Nephron progenitor cell (in vitro differentiated cells): ENCODE measurements at regions not wholly inside any gene's neighbourhood (a gene's known extent, or its start where the extent isn't known, plus 50 kb on each side); places are given as distances from the start of the nearest gene placed in this dataset.

Experiments
- DNase-seq: peaks from one replicate; pipeline ENCODE4 v3.0.0; 2021
- H3K27ac Mint-ChIP-seq: 2 replicates; pipeline ENCODE4 v1.8.0; 2021; ENCODE audit warnings: mild to moderate bottlenecking, moderate library complexity, mixed read lengths
- H3K27me3 Mint-ChIP-seq: 2 replicates; pipeline ENCODE4 v1.8.0; 2021; ENCODE audit warnings: mild to moderate bottlenecking, low read depth, mixed read lengths; ENCODE audit not compliant: poor library complexity
- H3K36me3 Mint-ChIP-seq: 2 replicates; pipeline ENCODE4 v1.8.0; 2021; ENCODE audit warnings: low read depth, mixed read lengths
- H3K4me1 Mint-ChIP-seq: 2 replicates; pipeline ENCODE4 v1.8.0; 2021; ENCODE audit warnings: mixed read lengths
- H3K4me3 Mint-ChIP-seq: 2 replicates; pipeline ENCODE4 v1.8.0; 2021; ENCODE audit warnings: mild to moderate bottlenecking, moderate library complexity, mixed read lengths
- H3K9me3 Mint-ChIP-seq: 2 replicates; pipeline ENCODE4 v1.8.0; 2021; ENCODE audit warnings: mild to moderate bottlenecking, moderate library complexity, mixed read lengths
- TF ChIP-seq, protein P1 (sequence below): fragments of 200-600 bp; sonication (generic); IDR thresholded peaks from 2 replicates; pipeline ENCODE4 v1.5.0; 2021; ENCODE audit warnings: antibody characterized with exemption

DNA sequence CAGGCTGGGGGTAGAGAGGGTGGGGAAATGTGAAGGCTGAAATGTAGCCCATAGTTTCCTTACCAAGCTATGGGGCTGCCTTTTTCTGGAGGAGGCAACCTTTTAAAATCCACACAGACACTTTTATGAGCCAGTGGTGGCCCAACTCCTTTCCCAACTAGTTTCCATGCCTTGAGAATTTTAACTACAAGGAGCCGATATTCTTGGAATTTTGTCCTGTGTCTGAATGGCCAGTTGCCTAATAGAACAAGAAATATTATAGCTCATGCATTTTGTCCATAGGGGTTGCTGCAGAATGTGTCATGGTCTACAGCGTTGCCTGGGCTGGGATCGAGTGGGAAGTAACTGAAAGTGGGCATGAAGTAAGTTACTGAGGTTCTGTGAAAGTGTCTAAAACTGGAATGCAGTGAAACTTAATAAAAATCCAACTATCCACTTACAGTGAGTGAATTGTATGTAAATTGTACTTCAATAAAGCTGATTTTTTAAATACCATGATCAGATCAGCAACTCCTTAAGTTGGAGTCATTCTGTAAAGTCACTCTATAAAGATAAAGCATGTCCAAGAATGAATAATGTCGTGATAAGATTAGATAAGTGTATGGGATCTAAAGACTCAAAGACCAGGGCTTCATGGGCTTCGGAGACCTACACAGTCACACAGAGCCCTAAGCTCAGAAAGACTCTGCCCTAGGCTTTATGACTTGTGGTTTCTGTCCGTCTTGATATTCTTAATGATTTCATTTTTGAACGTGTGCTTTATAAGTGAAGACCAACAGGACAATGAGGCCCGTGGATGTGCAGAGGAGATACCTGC is 122.6 kb upstream of the FNDC3A start:
- DNase-seq = no peak
- peaks cover 23% of the 10 kb centered on the region for H3K9me3 Mint-ChIP-seq
- H3K27me3 Mint-ChIP-seq = peaks cover 5% of the 10 kb centered on the region
- peaks cover 8% of the 10 kb centered on the region for H3K36me3 Mint-ChIP-seq
- peak overlapping the region; percentile 51 for H3K27ac Mint-ChIP-seq
- TF ChIP-seq, protein P1, sequence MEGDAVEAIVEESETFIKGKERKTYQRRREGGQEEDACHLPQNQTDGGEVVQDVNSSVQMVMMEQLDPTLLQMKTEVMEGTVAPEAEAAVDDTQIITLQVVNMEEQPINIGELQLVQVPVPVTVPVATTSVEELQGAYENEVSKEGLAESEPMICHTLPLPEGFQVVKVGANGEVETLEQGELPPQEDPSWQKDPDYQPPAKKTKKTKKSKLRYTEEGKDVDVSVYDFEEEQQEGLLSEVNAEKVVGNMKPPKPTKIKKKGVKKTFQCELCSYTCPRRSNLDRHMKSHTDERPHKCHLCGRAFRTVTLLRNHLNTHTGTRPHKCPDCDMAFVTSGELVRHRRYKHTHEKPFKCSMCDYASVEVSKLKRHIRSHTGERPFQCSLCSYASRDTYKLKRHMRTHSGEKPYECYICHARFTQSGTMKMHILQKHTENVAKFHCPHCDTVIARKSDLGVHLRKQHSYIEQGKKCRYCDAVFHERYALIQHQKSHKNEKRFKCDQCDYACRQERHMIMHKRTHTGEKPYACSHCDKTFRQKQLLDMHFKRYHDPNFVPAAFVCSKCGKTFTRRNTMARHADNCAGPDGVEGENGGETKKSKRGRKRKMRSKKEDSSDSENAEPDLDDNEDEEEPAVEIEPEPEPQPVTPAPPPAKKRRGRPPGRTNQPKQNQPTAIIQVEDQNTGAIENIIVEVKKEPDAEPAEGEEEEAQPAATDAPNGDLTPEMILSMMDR = no peak
- H3K4me1 Mint-ChIP-seq = peaks cover 38% of the 10 kb centered on the region
- H3K4me3 Mint-ChIP-seq = no peak overlapping the region

- Mint-ChIP-seq H3K27me3 (peaks cover 5% of the 10 kb centered on the region), H3K36me3 (peaks cover 8% of the 10 kb centered on the region), H3K4me1 (peaks cover 44% of the 10 kb centered on the region), H3K27ac (peak overlapping the region; percentile 51), H3K9me3 (peaks cover 23% of the 10 kb centered on the region), H3K4me3 (no peak overlapping the region)
- no peak for DNase-seq
- TF ChIP-seq, protein P1 = no peak
Measured at GRCh38 chr13:48853728-48854102, 122.0 kb upstream of the FNDC3A start.

DNA sequence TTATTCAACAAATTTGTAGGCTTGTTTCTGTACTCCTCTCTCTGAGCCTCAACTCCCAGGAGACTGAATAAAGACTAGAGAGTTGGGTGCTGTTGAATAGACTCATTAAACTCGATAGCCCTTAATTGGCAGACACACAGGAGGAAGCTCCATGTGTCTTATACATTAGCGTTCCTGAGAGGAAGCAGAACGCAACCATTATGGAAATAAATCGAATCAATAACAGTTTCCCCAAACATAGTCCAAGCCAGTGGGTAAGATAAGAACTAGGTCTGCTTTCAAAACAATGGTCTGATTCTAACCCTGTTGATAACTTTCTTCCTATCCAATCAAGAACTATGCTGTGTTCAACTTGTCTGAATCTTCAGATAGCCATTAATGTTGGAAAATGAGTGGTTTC is 118.1 kb upstream of the FNDC3A start:
- Mint-ChIP-seq H3K36me3 (no peaks in the 10 kb centered on the region), H3K9me3 (no peaks in the 10 kb centered on the region), H3K4me1 (peaks cover 69% of the 10 kb centered on the region), H3K27me3 (peaks cover 3% of the 10 kb centered on the region), H3K4me3 (no peak overlapping the region), H3K27ac (no peak overlapping the region)
- TF ChIP-seq, protein P1 = no peak
- DNase-seq = no peak

DNA sequence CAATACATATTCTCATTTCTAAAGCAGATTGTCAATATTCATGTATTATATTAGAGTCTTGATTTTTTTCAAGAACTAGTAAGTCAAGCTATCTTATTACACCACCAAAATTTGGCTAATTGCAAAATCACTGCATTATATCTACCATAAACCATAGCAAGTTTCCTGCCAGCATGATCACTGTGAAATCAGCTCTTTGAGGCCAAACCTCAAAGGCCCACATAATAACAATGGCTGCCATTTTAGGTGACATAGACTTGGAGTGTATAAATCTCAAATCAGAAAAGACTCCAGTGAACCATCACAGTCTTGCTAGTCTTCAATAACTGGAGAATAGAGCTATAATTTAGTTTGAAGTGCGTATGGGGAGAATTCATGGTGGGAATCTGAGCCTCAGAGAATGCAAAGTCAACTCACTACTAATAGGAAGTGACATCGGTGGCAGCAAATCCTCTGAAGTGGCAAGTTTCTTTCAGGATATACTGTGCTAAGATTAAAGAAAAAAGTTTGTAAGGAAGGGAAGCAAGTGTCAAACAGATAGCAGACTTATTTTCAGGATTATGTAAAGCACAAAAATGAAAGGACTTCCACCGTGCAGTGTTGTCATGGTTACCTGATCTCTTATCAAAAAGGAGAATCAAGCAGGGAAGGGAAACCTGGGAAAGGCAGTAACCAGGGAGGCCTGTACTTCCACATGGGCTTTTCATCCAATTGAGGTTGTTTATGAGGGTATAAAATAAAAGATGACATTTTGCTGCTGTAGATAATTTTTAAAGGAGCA is 117.4 kb upstream of the FNDC3A start:
- no peak for DNase-seq
- Mint-ChIP-seq H3K4me1 (peaks cover 69% of the 10 kb centered on the region), H3K27ac (peak overlapping the region; percentile 92), H3K36me3 (no peaks in the 10 kb centered on the region), H3K4me3 (peak overlapping the region; percentile 30), H3K9me3 (no peaks in the 10 kb centered on the region), H3K27me3 (peaks cover 3% of the 10 kb centered on the region)
- TF ChIP-seq, protein P1 = no peak

GRCh38 chr13:48859272-48860105 is 116.2 kb upstream of the FNDC3A start:
- H3K27me3 Mint-ChIP-seq = peaks cover 3% of the 10 kb centered on the region
- no peaks in the 10 kb centered on the region for H3K36me3 Mint-ChIP-seq
- H3K4me3 Mint-ChIP-seq = peak overlapping the region; percentile 73
- no peaks in the 10 kb centered on the region for H3K9me3 Mint-ChIP-seq
- peaks cover 62% of the 10 kb centered on the region for H3K4me1 Mint-ChIP-seq
- TF ChIP-seq, protein P1 = no peak
- DNase-seq = peak; percentile 20
- peak overlapping the region; percentile 97 for H3K27ac Mint-ChIP-seq
